ENCODE measurements at regions not wholly inside any gene's neighbourhood (a gene's known extent, or its start where the extent isn't known, plus 50 kb on each side); places are given as distances from the start of the nearest gene placed in this dataset.

- H3K27me3 Mint-ChIP-seq: no peaks in the 10 kb centered on the region
- peaks cover 25% of the 10 kb centered on the region for H3K4me1 Mint-ChIP-seq (ENCODE audit: low read depth)
- H3K36me3 Mint-ChIP-seq (ENCODE audit: low read depth): no peaks in the 10 kb centered on the region
- H3K4me3 Mint-ChIP-seq: no peak overlapping the region
- H3K9me3 Mint-ChIP-seq: no peaks in the 10 kb centered on the region
- H3K27ac Mint-ChIP-seq: no peak overlapping the region
These were observed 60.9 kb upstream of the TARBP1 start for GRCh38 chr1:234539666-234540403.

- Mint-ChIP-seq H3K4me1 (ENCODE audit: low read depth) (peaks cover 18% of the 10 kb centered on the region), H3K27ac (no peak overlapping the region), H3K36me3 (ENCODE audit: low read depth) (no peaks in the 10 kb centered on the region), H3K27me3 (no peaks in the 10 kb centered on the region), H3K4me3 (no peak overlapping the region), H3K9me3 (no peaks in the 10 kb centered on the region)
These were observed 60.1 kb upstream of the TARBP1 start for GRCh38 chr1:234538930-234539649.

GRCh38 chr1:234538062-234538731, 59.2 kb upstream of the TARBP1 start:
- Mint-ChIP-seq H3K4me3 (no peak overlapping the region), H3K27ac (no peak overlapping the region), H3K36me3 (ENCODE audit: low read depth) (no peaks in the 10 kb centered on the region), H3K9me3 (no peaks in the 10 kb centered on the region), H3K27me3 (no peaks in the 10 kb centered on the region), H3K4me1 (ENCODE audit: low read depth) (peaks cover 9% of the 10 kb centered on the region)

DNA sequence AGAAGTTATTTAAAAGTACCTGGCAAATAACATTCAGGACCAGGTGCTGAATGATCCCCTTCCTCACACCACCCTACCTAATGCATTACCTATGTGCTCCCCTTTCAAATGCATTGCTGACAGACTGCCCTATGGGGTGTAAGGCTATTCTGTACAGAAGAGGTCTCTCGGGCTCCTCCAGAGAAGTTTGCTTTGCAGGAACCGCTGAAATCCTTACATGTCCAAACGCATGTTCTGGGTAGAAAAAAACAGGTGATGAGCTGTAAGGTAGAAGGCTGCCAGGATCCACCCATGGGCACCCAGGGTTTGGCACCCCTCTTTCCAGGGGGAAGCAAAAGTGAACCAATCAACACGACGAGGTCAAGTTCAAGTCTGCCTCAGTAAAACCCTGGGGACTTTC, 58.3 kb upstream of the TARBP1 start:
- no peaks in the 10 kb centered on the region for H3K9me3 Mint-ChIP-seq
- H3K36me3 Mint-ChIP-seq (ENCODE audit: low read depth): no peaks in the 10 kb centered on the region
- no peaks in the 10 kb centered on the region for H3K27me3 Mint-ChIP-seq
- H3K27ac Mint-ChIP-seq: no peak overlapping the region
- no peak overlapping the region for H3K4me3 Mint-ChIP-seq
- H3K4me1 Mint-ChIP-seq (ENCODE audit: low read depth): peaks cover 8% of the 10 kb centered on the region

GRCh38 chr1:234536741-234537140, 57.8 kb upstream of the TARBP1 start:
- peaks cover 5% of the 10 kb centered on the region for H3K4me1 Mint-ChIP-seq (ENCODE audit: low read depth)
- no peak overlapping the region for H3K4me3 Mint-ChIP-seq
- no peaks in the 10 kb centered on the region for H3K9me3 Mint-ChIP-seq
- H3K27ac Mint-ChIP-seq: no peak overlapping the region
- H3K36me3 Mint-ChIP-seq (ENCODE audit: low read depth): no peaks in the 10 kb centered on the region
- H3K27me3 Mint-ChIP-seq: no peaks in the 10 kb centered on the region

- no peaks in the 10 kb centered on the region for H3K4me1 Mint-ChIP-seq (ENCODE audit: low read depth)
- H3K27me3 Mint-ChIP-seq: no peaks in the 10 kb centered on the region
- H3K9me3 Mint-ChIP-seq: no peaks in the 10 kb centered on the region
- no peak overlapping the region for H3K27ac Mint-ChIP-seq
- H3K4me3 Mint-ChIP-seq: no peak overlapping the region
- H3K36me3 Mint-ChIP-seq (ENCODE audit: low read depth): no peaks in the 10 kb centered on the region
These were observed 57.0 kb upstream of the TARBP1 start for GRCh38 chr1:234535763-234536515.

DNA sequence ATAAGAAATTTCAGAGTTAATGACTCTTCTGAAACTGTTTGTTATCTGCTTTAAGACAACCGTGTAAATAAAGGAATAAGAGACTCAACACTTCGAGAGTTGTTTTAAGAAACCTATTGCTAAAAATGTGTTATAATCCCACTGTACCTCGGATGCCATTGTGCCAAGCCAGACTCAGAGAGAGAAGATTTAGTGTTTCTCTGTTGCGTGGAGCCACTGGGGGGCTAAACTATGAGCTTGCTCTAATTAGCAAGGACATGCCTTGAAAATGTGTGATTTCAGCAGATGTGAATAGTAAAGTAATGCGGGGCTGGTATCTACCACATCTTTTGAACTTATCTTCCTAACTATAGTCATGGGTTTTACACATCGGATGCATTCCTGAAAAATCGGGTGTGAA, 56.2 kb upstream of the TARBP1 start:
- Mint-ChIP-seq H3K27ac (no peak overlapping the region), H3K9me3 (no peaks in the 10 kb centered on the region), H3K4me3 (no peak overlapping the region), H3K4me1 (ENCODE audit: low read depth) (no peaks in the 10 kb centered on the region), H3K36me3 (ENCODE audit: low read depth) (no peaks in the 10 kb centered on the region), H3K27me3 (no peaks in the 10 kb centered on the region)

DNA sequence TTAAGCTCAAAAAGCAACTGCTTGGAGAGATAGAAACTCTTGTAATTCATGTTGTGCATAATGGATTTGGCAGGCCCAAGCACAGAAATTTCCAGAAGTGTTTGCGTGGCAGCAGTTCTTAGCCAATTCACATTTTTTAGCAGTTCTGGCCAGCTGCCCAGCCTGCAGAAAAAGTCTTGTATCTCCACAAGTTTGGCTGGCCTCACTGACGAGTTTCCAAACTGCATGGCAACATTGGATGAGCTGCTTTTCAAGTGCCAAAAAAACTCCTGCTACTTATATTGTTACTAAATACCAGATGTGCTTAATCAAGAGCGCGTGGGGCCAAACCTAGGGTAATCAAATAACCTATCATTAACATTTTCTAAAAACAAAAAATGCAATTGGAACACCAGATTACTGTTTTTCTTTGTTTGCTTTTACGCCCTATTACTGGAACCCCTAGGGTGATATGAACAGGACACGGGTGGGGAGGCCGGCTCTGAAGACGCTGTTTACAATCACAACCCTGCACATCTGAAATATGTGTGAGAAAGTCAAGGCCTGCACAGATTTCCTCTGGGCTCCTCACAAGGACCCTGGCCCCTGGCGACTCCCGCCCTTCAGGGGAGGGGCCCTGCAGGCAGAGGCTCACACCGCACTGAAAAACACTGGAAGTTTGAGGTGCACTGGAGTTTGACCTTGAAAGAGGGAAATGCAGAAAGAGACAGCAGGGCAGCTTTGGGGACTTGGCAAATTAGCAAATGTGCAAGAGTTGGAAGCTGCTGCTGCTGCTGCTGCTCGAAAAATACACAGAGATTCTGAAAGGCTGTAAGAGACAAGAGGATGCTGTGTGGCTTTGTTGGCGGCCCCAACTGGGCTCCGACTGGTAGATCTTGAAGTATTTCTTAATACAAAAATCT, 55.2 kb upstream of the TARBP1 start:
- H3K4me3 Mint-ChIP-seq: no peak overlapping the region
- no peaks in the 10 kb centered on the region for H3K36me3 Mint-ChIP-seq (ENCODE audit: low read depth)
- H3K4me1 Mint-ChIP-seq (ENCODE audit: low read depth): peaks cover 5% of the 10 kb centered on the region
- H3K27me3 Mint-ChIP-seq: no peaks in the 10 kb centered on the region
- no peak overlapping the region for H3K27ac Mint-ChIP-seq
- H3K9me3 Mint-ChIP-seq: no peaks in the 10 kb centered on the region

DNA sequence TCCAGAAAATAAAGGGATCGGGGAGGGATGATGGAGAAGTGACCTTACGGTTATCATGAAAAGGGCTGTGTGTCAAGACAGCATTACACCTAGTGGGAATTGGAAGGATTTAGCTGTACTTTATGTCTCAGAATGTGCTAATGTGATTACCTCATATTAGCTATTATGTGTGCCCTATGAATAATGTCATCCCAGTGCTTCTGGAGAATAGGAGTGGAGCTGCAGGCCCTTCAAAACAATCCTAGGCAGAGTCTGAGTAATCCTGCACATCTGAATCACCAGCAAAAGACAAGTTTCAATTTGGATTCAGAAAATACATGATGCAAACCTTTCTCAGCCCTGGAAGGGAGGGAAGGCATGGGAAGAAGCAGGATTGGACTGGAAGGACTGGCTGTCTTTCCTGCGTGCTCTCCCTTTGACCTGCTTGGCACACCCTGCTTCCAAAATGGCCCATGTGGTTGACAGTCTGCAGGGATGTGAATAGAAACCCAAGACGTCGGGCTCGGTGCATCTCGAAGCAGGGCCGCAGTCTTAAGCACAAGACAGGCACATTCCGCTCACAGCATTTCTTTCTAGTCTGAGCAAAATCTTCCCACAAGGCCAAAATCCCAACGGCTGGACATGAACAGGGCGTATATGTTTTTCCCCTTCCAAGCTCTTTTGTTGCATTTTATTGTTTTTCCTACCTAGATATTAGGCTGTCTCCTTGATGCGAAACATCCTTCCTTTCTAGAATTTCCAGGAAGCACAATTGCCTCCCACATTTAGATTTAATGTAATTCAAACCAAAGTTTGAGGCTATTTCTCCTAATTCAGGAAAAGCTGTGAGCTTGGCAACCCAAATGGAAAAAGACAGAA, 54.3 kb upstream of the TARBP1 start:
- H3K9me3 Mint-ChIP-seq: no peaks in the 10 kb centered on the region
- peaks cover 5% of the 10 kb centered on the region for H3K27me3 Mint-ChIP-seq
- H3K36me3 Mint-ChIP-seq (ENCODE audit: low read depth): no peaks in the 10 kb centered on the region
- peaks cover 9% of the 10 kb centered on the region for H3K4me1 Mint-ChIP-seq (ENCODE audit: low read depth)
- no peak overlapping the region for H3K27ac Mint-ChIP-seq
- no peak overlapping the region for H3K4me3 Mint-ChIP-seq

DNA sequence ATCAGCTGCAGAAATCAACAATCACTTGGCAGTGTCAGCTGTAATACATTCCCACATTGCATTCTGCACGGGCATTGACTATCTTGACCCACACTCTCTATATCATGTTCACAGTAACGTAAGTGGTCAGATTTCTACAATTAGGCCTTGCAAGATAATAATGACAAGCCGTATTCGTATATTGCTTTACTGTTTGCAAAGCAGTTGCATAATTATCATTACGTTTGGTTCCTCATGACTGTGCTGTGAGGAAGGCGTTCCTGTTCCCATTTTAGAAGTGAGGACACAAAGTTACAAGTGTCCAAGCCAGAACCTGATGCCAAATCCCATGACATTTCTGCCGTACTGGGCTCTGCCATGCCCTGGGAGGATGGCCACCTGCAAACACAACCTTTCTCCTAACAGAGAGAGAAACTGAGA, 53.5 kb upstream of the TARBP1 start:
- no peaks in the 10 kb centered on the region for H3K36me3 Mint-ChIP-seq (ENCODE audit: low read depth)
- H3K27me3 Mint-ChIP-seq: peaks cover 5% of the 10 kb centered on the region
- no peak overlapping the region for H3K27ac Mint-ChIP-seq
- no peak overlapping the region for H3K4me3 Mint-ChIP-seq
- peaks cover 9% of the 10 kb centered on the region for H3K4me1 Mint-ChIP-seq (ENCODE audit: low read depth)
- no peaks in the 10 kb centered on the region for H3K9me3 Mint-ChIP-seq

DNA sequence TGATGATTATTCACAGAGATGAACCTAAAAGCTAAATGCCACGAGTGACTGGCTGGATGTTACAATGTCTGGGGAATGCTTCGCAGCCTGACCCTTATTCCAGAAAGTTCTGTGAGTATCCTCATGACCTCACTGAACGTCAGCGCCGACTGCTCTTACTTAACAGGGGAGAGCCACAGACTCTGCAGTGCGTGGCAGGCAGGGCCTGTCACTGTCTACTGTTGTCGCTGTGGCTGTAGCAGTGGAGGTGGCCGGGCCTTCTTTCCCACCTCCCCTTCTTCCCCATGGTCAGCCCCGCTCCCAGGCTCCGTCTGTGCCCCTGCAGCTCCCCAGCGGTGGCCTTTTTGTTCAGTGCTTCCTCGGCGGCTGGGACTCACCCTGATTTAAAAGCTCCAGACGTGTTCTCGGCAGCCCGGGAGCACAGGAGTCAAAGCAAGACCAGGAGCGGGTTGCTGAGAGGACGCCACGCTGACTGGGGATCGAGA, 52.2 kb upstream of the TARBP1 start:
- H3K27me3 Mint-ChIP-seq: peaks cover 5% of the 10 kb centered on the region
- no peak overlapping the region for H3K27ac Mint-ChIP-seq
- no peaks in the 10 kb centered on the region for H3K36me3 Mint-ChIP-seq (ENCODE audit: low read depth)
- H3K4me3 Mint-ChIP-seq: no peak overlapping the region
- H3K9me3 Mint-ChIP-seq: no peaks in the 10 kb centered on the region
- H3K4me1 Mint-ChIP-seq (ENCODE audit: low read depth): peaks cover 9% of the 10 kb centered on the region

- no peak overlapping the region for H3K4me3 Mint-ChIP-seq
- no peak overlapping the region for H3K27ac Mint-ChIP-seq
- H3K9me3 Mint-ChIP-seq: no peaks in the 10 kb centered on the region
- H3K36me3 Mint-ChIP-seq (ENCODE audit: low read depth): no peaks in the 10 kb centered on the region
- H3K27me3 Mint-ChIP-seq: peaks cover 8% of the 10 kb centered on the region
- peaks cover 11% of the 10 kb centered on the region for H3K4me1 Mint-ChIP-seq (ENCODE audit: low read depth)
These were observed 51.7 kb upstream of the TARBP1 start for GRCh38 chr1:234530672-234531071.

DNA sequence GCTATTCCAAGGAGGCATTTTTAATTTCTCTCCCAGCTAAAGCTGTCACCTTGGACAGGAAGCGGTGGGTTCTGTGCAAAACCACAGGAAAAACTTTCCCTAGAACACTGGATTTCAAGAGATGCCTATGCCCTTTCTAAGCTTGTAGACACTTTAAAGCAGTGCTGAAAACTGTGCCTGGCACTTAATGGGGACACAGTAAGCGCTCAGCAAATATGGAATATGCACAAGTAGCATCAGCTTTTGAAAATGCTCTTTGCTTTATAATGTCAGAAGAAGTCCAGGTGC, 50.9 kb upstream of the TARBP1 start:
- H3K36me3 Mint-ChIP-seq (ENCODE audit: low read depth): no peaks in the 10 kb centered on the region
- H3K9me3 Mint-ChIP-seq: no peaks in the 10 kb centered on the region
- peaks cover 14% of the 10 kb centered on the region for H3K27me3 Mint-ChIP-seq
- no peak overlapping the region for H3K4me3 Mint-ChIP-seq
- no peak overlapping the region for H3K27ac Mint-ChIP-seq
- peaks cover 17% of the 10 kb centered on the region for H3K4me1 Mint-ChIP-seq (ENCODE audit: low read depth)

Measured in stimulated activated naive CD8-positive, alpha-beta T cell treated with anti-CD3 and anti-CD28 coated beads, Interleukin-15, Interleukin-2, amounts not matched to agents 100 ng/mL and 50 ng/mL, for 24 hours (primary cell).